ENCODE measurements at regions not wholly inside any gene's neighbourhood (a gene's known extent, or its start where the extent isn't known, plus 50 kb on each side); places are given as distances from the start of the nearest gene placed in this dataset.

DNA sequence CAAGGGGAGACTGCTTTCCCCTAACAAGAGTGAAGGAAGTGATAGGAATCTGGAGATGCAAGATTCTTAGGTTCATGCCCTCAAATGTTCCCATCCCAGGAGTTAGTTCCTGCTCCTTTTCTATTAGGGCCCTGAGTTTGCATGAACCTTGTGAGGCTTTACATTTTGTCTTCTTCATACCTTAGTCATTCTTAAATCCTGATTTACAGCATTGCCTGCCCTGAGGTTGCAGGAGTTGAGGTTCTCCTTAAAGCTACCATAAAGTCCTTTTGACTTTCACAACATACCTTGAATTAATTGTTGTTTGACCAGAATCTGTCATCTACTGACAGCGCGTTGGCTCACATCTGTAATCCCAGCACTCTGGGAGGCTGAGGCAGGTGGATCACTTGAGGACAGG, 151.5 kb upstream of the ABCA1 start:
- Histone ChIP-seq H3K36me3 (replicated peaks; ENCODE audit: insufficient read depth, low read length) (no peaks in the 10 kb centered on the region), H3K4me3 (ENCODE audit: low read length) (no peak overlapping the region), H3K9me2 (replicated peaks; ENCODE audit: insufficient read depth, low read length) (no peaks in the 10 kb centered on the region), H3K9ac (ENCODE audit: low read length) (no peak overlapping the region), H2AFZ (ENCODE audit: low read length) (no peak overlapping the region), H3K27ac (ENCODE audit: low read length) (no peak overlapping the region), H3K79me2 (ENCODE audit: low read length) (no peaks in the 10 kb centered on the region), H4K20me1 (ENCODE audit: insufficient read depth, low read length) (no peaks in the 10 kb centered on the region), H3K4me1 (ENCODE audit: low read length) (no peaks in the 10 kb centered on the region), H3K4me2 (ENCODE audit: low read depth, low read length) (no peak overlapping the region), H3K27me3 (replicated peaks; ENCODE audit: insufficient read depth, low read length) (no peaks in the 10 kb centered on the region), H3K9me3 (replicated peaks; ENCODE audit: insufficient read depth, low read length) (no peaks in the 10 kb centered on the region), H3F3A (ENCODE audit: insufficient read depth, low read length) (no peaks in the 10 kb centered on the region)
- TF ChIP-seq EZH2 (optimal IDR thresholded peaks at IDR 0.05; ENCODE audit: low read depth, low read length) (no peak), EZH2phosphoT487 (IDR thresholded peaks at IDR 0.05; ENCODE audit: low read length) (no peak)
- TF ChIP-seq, protein P1, sequence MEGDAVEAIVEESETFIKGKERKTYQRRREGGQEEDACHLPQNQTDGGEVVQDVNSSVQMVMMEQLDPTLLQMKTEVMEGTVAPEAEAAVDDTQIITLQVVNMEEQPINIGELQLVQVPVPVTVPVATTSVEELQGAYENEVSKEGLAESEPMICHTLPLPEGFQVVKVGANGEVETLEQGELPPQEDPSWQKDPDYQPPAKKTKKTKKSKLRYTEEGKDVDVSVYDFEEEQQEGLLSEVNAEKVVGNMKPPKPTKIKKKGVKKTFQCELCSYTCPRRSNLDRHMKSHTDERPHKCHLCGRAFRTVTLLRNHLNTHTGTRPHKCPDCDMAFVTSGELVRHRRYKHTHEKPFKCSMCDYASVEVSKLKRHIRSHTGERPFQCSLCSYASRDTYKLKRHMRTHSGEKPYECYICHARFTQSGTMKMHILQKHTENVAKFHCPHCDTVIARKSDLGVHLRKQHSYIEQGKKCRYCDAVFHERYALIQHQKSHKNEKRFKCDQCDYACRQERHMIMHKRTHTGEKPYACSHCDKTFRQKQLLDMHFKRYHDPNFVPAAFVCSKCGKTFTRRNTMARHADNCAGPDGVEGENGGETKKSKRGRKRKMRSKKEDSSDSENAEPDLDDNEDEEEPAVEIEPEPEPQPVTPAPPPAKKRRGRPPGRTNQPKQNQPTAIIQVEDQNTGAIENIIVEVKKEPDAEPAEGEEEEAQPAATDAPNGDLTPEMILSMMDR (IDR thresholded peaks at IDR 0.05; ENCODE audit: low read length) = no peak
- DNase-seq = no peak

DNA sequence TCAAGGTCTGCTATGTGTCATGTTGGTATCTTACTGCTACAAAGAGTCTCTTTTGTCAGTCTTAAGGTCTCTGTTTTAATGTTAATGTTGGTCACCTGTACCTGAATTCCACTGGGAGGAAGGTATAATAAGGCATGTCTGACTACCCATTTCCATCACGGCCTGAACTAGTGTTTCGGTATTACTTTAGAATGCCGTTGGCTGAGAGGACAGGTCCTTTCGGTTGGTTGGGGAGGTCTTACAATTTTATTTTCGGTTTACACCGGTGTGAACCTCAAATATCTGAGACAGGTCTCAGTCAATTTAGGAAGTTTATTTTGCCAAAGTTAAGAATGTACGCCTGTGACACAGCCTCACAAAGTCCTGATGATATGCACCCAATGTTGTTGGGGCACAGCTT, 154.9 kb upstream of the ABCA1 start:
- no peak overlapping the region for H3K9ac ChIP-seq (ENCODE audit: low read length)
- H4K20me1 ChIP-seq (ENCODE audit: insufficient read depth, low read length) = no peaks in the 10 kb centered on the region
- H3K9me3 ChIP-seq (replicated peaks; ENCODE audit: insufficient read depth, low read length) = no peaks in the 10 kb centered on the region
- TF ChIP-seq EZH2phosphoT487 (IDR thresholded peaks at IDR 0.05; ENCODE audit: low read length) = no peak
- no peak for TF ChIP-seq EZH2 (optimal IDR thresholded peaks at IDR 0.05; ENCODE audit: low read depth, low read length)
- TF ChIP-seq, protein P1 (IDR thresholded peaks at IDR 0.05; ENCODE audit: low read length) = no peak
- no peak overlapping the region for H3K4me3 ChIP-seq (ENCODE audit: low read length)
- peak; percentile 27 for DNase-seq
- no peaks in the 10 kb centered on the region for H3K4me1 ChIP-seq (ENCODE audit: low read length)
- H3K9me2 ChIP-seq (replicated peaks; ENCODE audit: insufficient read depth, low read length) = no peaks in the 10 kb centered on the region
- no peaks in the 10 kb centered on the region for H3F3A ChIP-seq (ENCODE audit: insufficient read depth, low read length)
- no peak overlapping the region for H3K27ac ChIP-seq (ENCODE audit: low read length)
- H3K4me2 ChIP-seq (ENCODE audit: low read depth, low read length) = no peak overlapping the region
- H3K79me2 ChIP-seq (ENCODE audit: low read length) = no peaks in the 10 kb centered on the region
- no peaks in the 10 kb centered on the region for H3K27me3 ChIP-seq (replicated peaks; ENCODE audit: insufficient read depth, low read length)
- no peak overlapping the region for H2AFZ ChIP-seq (ENCODE audit: low read length)
- H3K36me3 ChIP-seq (replicated peaks; ENCODE audit: insufficient read depth, low read length) = no peaks in the 10 kb centered on the region

GRCh38 chr9:105083256-105083655, 155.3 kb upstream of the ABCA1 start:
- H3K9me3 ChIP-seq (replicated peaks; ENCODE audit: insufficient read depth, low read length) = no peaks in the 10 kb centered on the region
- no peaks in the 10 kb centered on the region for H3K27me3 ChIP-seq (replicated peaks; ENCODE audit: insufficient read depth, low read length)
- no peak for DNase-seq
- H3F3A ChIP-seq (ENCODE audit: insufficient read depth, low read length) = no peaks in the 10 kb centered on the region
- no peak for TF ChIP-seq EZH2phosphoT487 (IDR thresholded peaks at IDR 0.05; ENCODE audit: low read length)
- TF ChIP-seq EZH2 (optimal IDR thresholded peaks at IDR 0.05; ENCODE audit: low read depth, low read length) = no peak
- TF ChIP-seq, protein P1 (IDR thresholded peaks at IDR 0.05; ENCODE audit: low read length) = no peak
- H4K20me1 ChIP-seq (ENCODE audit: insufficient read depth, low read length) = no peaks in the 10 kb centered on the region
- no peaks in the 10 kb centered on the region for H3K79me2 ChIP-seq (ENCODE audit: low read length)
- H3K27ac ChIP-seq (ENCODE audit: low read length) = no peak overlapping the region
- no peak overlapping the region for H3K4me2 ChIP-seq (ENCODE audit: low read depth, low read length)
- H3K4me1 ChIP-seq (ENCODE audit: low read length) = no peaks in the 10 kb centered on the region
- no peak overlapping the region for H2AFZ ChIP-seq (ENCODE audit: low read length)
- H3K9me2 ChIP-seq (replicated peaks; ENCODE audit: insufficient read depth, low read length) = no peaks in the 10 kb centered on the region
- no peak overlapping the region for H3K9ac ChIP-seq (ENCODE audit: low read length)
- H3K4me3 ChIP-seq (ENCODE audit: low read length) = no peak overlapping the region
- no peaks in the 10 kb centered on the region for H3K36me3 ChIP-seq (replicated peaks; ENCODE audit: insufficient read depth, low read length)
